ENCODE measurements at regions not wholly inside any gene's neighbourhood (a gene's known extent, or its start where the extent isn't known, plus 50 kb on each side); places are given as distances from the start of the nearest gene placed in this dataset.

GRCh38 chr16:81174644-81175324, 63.7 kb upstream of the BCO1 start:
- Histone ChIP-seq H3K9me2 (ENCODE audit: insufficient read depth) (no peaks in the 10 kb centered on the region), H3K27ac (ENCODE audit: low read depth) (no peak overlapping the region), H3F3A (replicated peaks; ENCODE audit: low read depth) (no peaks in the 10 kb centered on the region), H3K27me3 (ENCODE audit: insufficient read depth) (no peaks in the 10 kb centered on the region), H3K4me3 (no peak overlapping the region), H2AFZ (no peak overlapping the region), H3K4me1 (ENCODE audit: insufficient read depth) (no peaks in the 10 kb centered on the region), H4K20me1 (replicated peaks; ENCODE audit: insufficient read depth) (no peaks in the 10 kb centered on the region), H3K36me3 (ENCODE audit: insufficient read depth) (no peaks in the 10 kb centered on the region), H3K4me2 (no peak overlapping the region), H3K79me2 (replicated peaks; ENCODE audit: insufficient read depth) (no peaks in the 10 kb centered on the region)
- no peak overlapping the region for H3K27ac Mint-ChIP-seq
- no peaks in the 10 kb centered on the region for H3K36me3 Mint-ChIP-seq (ENCODE audit: low read depth)
- H3K4me3 Mint-ChIP-seq = no peak overlapping the region
- no peak for ATAC-seq
- DNase-seq (ENCODE audit: low spot score) = no peak
- no peaks in the 10 kb centered on the region; the same call in 2 of the 3 replicates for H3K9me3 Mint-ChIP-seq
- peaks cover 6% of the 10 kb centered on the region for H3K27me3 Mint-ChIP-seq (ENCODE audit: insufficient read depth, low read depth, poor library complexity)
- TF ChIP-seq NANOG (IDR thresholded peaks at IDR 0.05; ENCODE audit: borderline replicate concordance) (no peak), CTCF (conservative IDR thresholded peaks at IDR 0.05; ENCODE audit: low read depth in 2 of 2) (no peak), ZNF114 (CRISPR knock-in tag; IDR thresholded peaks at IDR 0.05) (no peak)
- H3K4me1 Mint-ChIP-seq = peaks cover 2% of the 10 kb centered on the region; the same call in 2 of the 3 replicates

DNA sequence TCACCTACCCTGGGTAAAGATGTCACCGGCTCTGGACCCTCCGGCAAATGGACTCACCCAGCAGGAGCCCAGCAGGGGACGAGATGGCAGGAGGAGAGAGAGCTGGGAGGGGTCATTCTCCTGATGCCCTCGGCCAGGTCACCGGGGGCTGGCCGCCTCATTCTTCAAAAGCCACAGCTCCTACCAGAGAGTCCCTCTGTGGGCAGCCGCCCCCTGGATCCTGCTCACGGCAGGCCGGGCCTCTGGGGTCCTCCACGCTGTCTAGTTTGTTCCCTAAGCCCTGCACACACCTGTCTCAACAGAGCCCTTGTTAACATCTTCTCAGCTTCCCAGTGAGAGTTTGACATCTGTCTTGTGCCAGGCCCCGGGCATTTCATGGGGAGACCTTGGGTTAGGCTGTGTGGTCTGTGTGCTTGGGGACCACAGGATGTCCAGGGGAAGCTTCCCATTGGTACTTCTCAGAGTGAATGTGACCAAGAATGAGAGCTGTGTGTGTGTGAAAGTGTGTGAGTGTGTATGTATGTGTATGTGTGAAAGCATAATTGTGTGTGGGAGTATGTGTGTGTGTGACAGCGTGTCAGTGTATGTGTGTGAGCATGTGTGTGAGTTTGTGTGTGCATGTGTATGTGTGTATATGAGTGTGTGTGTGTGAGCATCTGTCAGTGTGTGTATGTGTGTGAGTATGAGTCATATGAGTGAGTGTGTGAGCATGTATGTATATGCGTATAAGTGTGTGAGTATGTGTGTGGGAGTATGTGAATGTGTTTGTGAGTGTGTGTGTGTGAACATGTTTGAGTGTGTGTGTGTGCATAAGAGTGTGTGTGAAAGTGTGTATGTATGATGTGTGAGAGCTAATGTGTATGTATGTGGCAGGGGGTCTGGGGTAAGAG, 65.5 kb upstream of the BCO1 start:
- H2AFZ ChIP-seq = no peak overlapping the region
- H3K4me3 ChIP-seq = no peak overlapping the region
- H4K20me1 ChIP-seq (replicated peaks; ENCODE audit: insufficient read depth) = no peaks in the 10 kb centered on the region
- H3K27me3 ChIP-seq (ENCODE audit: insufficient read depth) = no peaks in the 10 kb centered on the region
- H3K9me3 Mint-ChIP-seq = no peaks in the 10 kb centered on the region; the same call in 2 of the 3 replicates
- H3K4me1 Mint-ChIP-seq = peaks cover 2% of the 10 kb centered on the region; the same call in 2 of the 3 replicates
- no peaks in the 10 kb centered on the region for H3K4me1 ChIP-seq (ENCODE audit: insufficient read depth)
- no peaks in the 10 kb centered on the region for H3K36me3 Mint-ChIP-seq (ENCODE audit: low read depth)
- H3F3A ChIP-seq (replicated peaks; ENCODE audit: low read depth) = no peaks in the 10 kb centered on the region
- no peak for ATAC-seq
- no peaks in the 10 kb centered on the region for H3K9me2 ChIP-seq (ENCODE audit: insufficient read depth)
- H3K27ac Mint-ChIP-seq = no peak overlapping the region
- no peaks in the 10 kb centered on the region for H3K36me3 ChIP-seq (ENCODE audit: insufficient read depth)
- H3K27ac ChIP-seq (ENCODE audit: low read depth) = no peak overlapping the region
- DNase-seq (ENCODE audit: low spot score) = no peak
- H3K27me3 Mint-ChIP-seq (ENCODE audit: insufficient read depth, low read depth, poor library complexity) = peaks cover 3% of the 10 kb centered on the region
- no peak overlapping the region for H3K4me2 ChIP-seq
- H3K79me2 ChIP-seq (replicated peaks; ENCODE audit: insufficient read depth) = no peaks in the 10 kb centered on the region
- no peak overlapping the region for H3K4me3 Mint-ChIP-seq
- TF ChIP-seq STAT1 (IDR thresholded peaks at IDR 0.05; ENCODE audit: unreplicated experiment) (no peak), EZH2 (IDR thresholded peaks at IDR 0.05; ENCODE audit: low read depth, unreplicated experiment) (no peak), ZNF331 (CRISPR knock-in tag; IDR thresholded peaks at IDR 0.05; ENCODE audit: low read depth) (no peak)
- TF ChIP-seq, protein P1, sequence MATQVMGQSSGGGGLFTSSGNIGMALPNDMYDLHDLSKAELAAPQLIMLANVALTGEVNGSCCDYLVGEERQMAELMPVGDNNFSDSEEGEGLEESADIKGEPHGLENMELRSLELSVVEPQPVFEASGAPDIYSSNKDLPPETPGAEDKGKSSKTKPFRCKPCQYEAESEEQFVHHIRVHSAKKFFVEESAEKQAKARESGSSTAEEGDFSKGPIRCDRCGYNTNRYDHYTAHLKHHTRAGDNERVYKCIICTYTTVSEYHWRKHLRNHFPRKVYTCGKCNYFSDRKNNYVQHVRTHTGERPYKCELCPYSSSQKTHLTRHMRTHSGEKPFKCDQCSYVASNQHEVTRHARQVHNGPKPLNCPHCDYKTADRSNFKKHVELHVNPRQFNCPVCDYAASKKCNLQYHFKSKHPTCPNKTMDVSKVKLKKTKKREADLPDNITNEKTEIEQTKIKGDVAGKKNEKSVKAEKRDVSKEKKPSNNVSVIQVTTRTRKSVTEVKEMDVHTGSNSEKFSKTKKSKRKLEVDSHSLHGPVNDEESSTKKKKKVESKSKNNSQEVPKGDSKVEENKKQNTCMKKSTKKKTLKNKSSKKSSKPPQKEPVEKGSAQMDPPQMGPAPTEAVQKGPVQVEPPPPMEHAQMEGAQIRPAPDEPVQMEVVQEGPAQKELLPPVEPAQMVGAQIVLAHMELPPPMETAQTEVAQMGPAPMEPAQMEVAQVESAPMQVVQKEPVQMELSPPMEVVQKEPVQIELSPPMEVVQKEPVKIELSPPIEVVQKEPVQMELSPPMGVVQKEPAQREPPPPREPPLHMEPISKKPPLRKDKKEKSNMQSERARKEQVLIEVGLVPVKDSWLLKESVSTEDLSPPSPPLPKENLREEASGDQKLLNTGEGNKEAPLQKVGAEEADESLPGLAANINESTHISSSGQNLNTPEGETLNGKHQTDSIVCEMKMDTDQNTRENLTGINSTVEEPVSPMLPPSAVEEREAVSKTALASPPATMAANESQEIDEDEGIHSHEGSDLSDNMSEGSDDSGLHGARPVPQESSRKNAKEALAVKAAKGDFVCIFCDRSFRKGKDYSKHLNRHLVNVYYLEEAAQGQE (IDR thresholded peaks at IDR 0.05; ENCODE audit: unreplicated experiment) = no peak
- TF ChIP-seq, protein P2, sequence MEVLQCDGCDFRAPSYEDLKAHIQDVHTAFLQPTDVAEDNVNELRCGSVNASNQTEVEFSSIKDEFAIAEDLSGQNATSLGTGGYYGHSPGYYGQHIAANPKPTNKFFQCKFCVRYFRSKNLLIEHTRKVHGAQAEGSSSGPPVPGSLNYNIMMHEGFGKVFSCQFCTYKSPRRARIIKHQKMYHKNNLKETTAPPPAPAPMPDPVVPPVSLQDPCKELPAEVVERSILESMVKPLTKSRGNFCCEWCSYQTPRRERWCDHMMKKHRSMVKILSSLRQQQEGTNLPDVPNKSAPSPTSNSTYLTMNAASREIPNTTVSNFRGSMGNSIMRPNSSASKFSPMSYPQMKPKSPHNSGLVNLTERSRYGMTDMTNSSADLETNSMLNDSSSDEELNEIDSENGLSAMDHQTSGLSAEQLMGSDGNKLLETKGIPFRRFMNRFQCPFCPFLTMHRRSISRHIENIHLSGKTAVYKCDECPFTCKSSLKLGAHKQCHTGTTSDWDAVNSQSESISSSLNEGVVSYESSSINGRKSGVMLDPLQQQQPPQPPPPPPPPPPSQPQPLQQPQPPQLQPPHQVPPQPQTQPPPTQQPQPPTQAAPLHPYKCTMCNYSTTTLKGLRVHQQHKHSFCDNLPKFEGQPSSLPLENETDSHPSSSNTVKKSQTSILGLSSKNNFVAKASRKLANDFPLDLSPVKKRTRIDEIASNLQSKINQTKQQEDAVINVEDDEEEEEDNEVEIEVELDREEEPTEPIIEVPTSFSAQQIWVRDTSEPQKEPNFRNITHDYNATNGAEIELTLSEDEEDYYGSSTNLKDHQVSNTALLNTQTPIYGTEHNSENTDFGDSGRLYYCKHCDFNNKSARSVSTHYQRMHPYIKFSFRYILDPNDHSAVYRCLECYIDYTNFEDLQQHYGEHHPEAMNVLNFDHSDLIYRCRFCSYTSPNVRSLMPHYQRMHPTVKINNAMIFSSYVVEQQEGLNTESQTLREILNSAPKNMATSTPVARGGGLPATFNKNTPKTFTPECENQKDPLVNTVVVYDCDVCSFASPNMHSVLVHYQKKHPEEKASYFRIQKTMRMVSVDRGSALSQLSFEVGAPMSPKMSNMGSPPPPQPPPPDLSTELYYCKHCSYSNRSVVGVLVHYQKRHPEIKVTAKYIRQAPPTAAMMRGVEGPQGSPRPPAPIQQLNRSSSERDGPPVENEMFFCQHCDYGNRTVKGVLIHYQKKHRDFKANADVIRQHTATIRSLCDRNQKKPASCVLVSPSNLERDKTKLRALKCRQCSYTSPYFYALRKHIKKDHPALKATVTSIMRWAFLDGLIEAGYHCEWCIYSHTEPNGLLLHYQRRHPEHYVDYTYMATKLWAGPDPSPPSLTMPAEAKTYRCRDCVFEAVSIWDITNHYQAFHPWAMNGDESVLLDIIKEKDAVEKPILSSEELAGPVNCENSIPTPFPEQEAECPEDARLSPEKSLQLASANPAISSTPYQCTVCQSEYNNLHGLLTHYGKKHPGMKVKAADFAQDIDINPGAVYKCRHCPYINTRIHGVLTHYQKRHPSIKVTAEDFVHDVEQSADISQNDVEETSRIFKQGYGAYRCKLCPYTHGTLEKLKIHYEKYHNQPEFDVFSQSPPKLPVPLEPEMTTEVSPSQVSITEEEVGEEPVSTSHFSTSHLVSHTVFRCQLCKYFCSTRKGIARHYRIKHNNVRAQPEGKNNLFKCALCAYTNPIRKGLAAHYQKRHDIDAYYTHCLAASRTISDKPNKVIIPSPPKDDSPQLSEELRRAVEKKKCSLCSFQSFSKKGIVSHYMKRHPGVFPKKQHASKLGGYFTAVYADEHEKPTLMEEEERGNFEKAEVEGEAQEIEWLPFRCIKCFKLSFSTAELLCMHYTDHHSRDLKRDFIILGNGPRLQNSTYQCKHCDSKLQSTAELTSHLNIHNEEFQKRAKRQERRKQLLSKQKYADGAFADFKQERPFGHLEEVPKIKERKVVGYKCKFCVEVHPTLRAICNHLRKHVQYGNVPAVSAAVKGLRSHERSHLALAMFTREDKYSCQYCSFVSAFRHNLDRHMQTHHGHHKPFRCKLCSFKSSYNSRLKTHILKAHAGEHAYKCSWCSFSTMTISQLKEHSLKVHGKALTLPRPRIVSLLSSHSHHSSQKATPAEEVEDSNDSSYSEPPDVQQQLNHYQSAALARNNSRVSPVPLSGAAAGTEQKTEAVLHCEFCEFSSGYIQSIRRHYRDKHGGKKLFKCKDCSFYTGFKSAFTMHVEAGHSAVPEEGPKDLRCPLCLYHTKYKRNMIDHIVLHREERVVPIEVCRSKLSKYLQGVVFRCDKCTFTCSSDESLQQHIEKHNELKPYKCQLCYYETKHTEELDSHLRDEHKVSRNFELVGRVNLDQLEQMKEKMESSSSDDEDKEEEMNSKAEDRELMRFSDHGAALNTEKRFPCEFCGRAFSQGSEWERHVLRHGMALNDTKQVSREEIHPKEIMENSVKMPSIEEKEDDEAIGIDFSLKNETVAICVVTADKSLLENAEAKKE (CRISPR knock-in tag; IDR thresholded peaks at IDR 0.05) = no peak
